ENCODE measurements at regions not wholly inside any gene's neighbourhood (a gene's known extent, or its start where the extent isn't known, plus 50 kb on each side); places are given as distances from the start of the nearest gene placed in this dataset.
"Not testable (repeated sequence)": the region's sequence is repeated elsewhere in the genome, so short reads cannot be mapped to it uniquely, and the experiment has no call there.

GRCh38 chr5:57889558-57889957 lies 406.9 kb upstream of the ACTBL2 start:
- no peaks in the 10 kb centered on the region for H3K9me3 ChIP-seq (ENCODE audit: low read length)
- no peak overlapping the region for H3K4me3 ChIP-seq (ENCODE audit: low read length)
- H3K4me1 Mint-ChIP-seq = no peaks in the 10 kb centered on the region
- no peaks in the 10 kb centered on the region for H3K27me3 ChIP-seq (ENCODE audit: insufficient read depth, low read length, poor library complexity, severe bottlenecking)
- H3K27ac ChIP-seq (ENCODE audit: low read depth, low read length) = no peak overlapping the region
- ChIA-PET POLR2A (no interaction called here), CTCF (no interaction called here)
- H3K27me3 Mint-ChIP-seq = no peaks in the 10 kb centered on the region
- no peak overlapping the region for H3K4me3 Mint-ChIP-seq
- no peak overlapping the region for H3K27ac Mint-ChIP-seq
- no peaks in the 10 kb centered on the region for H3K36me3 ChIP-seq (ENCODE audit: insufficient read depth, low read length)
- no peak for DNase-seq
- peaks cover 0 to 5% (median 0%) of the 10 kb centered on the region in 5 donors for H3K9me3 Mint-ChIP-seq
- H3K4me1 ChIP-seq (ENCODE audit: insufficient read depth, low read length) = no peaks in the 10 kb centered on the region
- no peaks in the 10 kb centered on the region for H3K36me3 Mint-ChIP-seq

GRCh38 chr5:57887851-57888621 lies 405.4 kb upstream of the ACTBL2 start:
- H3K4me1 ChIP-seq (ENCODE audit: insufficient read depth, low read length) = no peaks in the 10 kb centered on the region
- H3K27me3 Mint-ChIP-seq = no peaks in the 10 kb centered on the region
- no peak overlapping the region for H3K4me3 ChIP-seq (ENCODE audit: low read length)
- no peak overlapping the region for H3K4me3 Mint-ChIP-seq
- no peak for DNase-seq
- no peaks in the 10 kb centered on the region for H3K9me3 ChIP-seq (ENCODE audit: low read length)
- H3K27ac ChIP-seq (ENCODE audit: low read depth, low read length) = no peak overlapping the region
- no peaks in the 10 kb centered on the region for H3K36me3 Mint-ChIP-seq
- no peak overlapping the region for H3K27ac Mint-ChIP-seq
- CTCF ChIA-PET = no interaction called here
- H3K36me3 ChIP-seq (ENCODE audit: insufficient read depth, low read length) = no peaks in the 10 kb centered on the region
- H3K4me1 Mint-ChIP-seq = no peaks in the 10 kb centered on the region
- H3K9me3 Mint-ChIP-seq = peaks cover 0 to 2% (median 0%) of the 10 kb centered on the region in 5 donors
- H3K27me3 ChIP-seq (ENCODE audit: insufficient read depth, low read length, poor library complexity, severe bottlenecking) = no peaks in the 10 kb centered on the region
- POLR2A ChIA-PET = no interaction called here

- Histone ChIP-seq H3K4me3 (ENCODE audit: low read length) (no peak overlapping the region), H3K9me3 (ENCODE audit: low read length) (no peaks in the 10 kb centered on the region), H3K36me3 (ENCODE audit: insufficient read depth, low read length) (no peaks in the 10 kb centered on the region), H3K27ac (ENCODE audit: low read depth, low read length) (no peak overlapping the region), H3K27me3 (ENCODE audit: insufficient read depth, low read length, poor library complexity, severe bottlenecking) (no peaks in the 10 kb centered on the region), H3K4me1 (ENCODE audit: insufficient read depth, low read length) (no peaks in the 10 kb centered on the region)
- ChIA-PET POLR2A (no interaction called here), CTCF (no interaction called here)
- Mint-ChIP-seq H3K27me3 (peaks cover 0 to 2% of the 10 kb centered on the region in 2 donors), H3K9me3 (peaks cover 0 to 2% (median 0%) of the 10 kb centered on the region in 5 donors), H3K4me1 (no peaks in the 10 kb centered on the region), H3K4me3 (no peak overlapping the region), H3K27ac (no peak overlapping the region), H3K36me3 (no peaks in the 10 kb centered on the region)
- no peak for DNase-seq
These were observed 401.9 kb upstream of the ACTBL2 start for GRCh38 chr5:57884346-57885102.

GRCh38 chr5:57880216-57880615 lies 397.6 kb upstream of the ACTBL2 start:
- Mint-ChIP-seq H3K36me3 (no peaks in the 10 kb centered on the region), H3K4me3 (no peak overlapping the region), H3K27me3 (peaks cover 0 to 2% of the 10 kb centered on the region in 2 donors), H3K4me1 (no peaks in the 10 kb centered on the region), H3K9me3 (peaks cover 0 to 14% (median 1%) of the 10 kb centered on the region in 5 donors), H3K27ac (no peak overlapping the region)
- Histone ChIP-seq H3K36me3 (ENCODE audit: insufficient read depth, low read length) (no peaks in the 10 kb centered on the region), H3K27ac (ENCODE audit: low read depth, low read length) (no peak overlapping the region), H3K27me3 (ENCODE audit: insufficient read depth, low read length, poor library complexity, severe bottlenecking) (no peaks in the 10 kb centered on the region), H3K4me1 (ENCODE audit: insufficient read depth, low read length) (no peaks in the 10 kb centered on the region), H3K4me3 (ENCODE audit: low read length) (no peak overlapping the region), H3K9me3 (ENCODE audit: low read length) (no peaks in the 10 kb centered on the region)
- POLR2A ChIA-PET = no interaction called here
- CTCF ChIA-PET = no interaction called here
- DNase-seq = no peak

- Mint-ChIP-seq H3K4me1 (no peaks in the 10 kb centered on the region), H3K27me3 (peaks cover 0 to 2% of the 10 kb centered on the region in 2 donors), H3K9me3 (peaks cover 0 to 14% (median 0%) of the 10 kb centered on the region in 5 donors), H3K4me3 (no peak overlapping the region), H3K36me3 (no peaks in the 10 kb centered on the region), H3K27ac (no peak overlapping the region)
- Histone ChIP-seq H3K4me1 (ENCODE audit: insufficient read depth, low read length) (no peaks in the 10 kb centered on the region), H3K36me3 (ENCODE audit: insufficient read depth, low read length) (no peaks in the 10 kb centered on the region), H3K9me3 (ENCODE audit: low read length) (no peaks in the 10 kb centered on the region), H3K4me3 (ENCODE audit: low read length) (no peak overlapping the region), H3K27ac (ENCODE audit: low read depth, low read length) (no peak overlapping the region), H3K27me3 (ENCODE audit: insufficient read depth, low read length, poor library complexity, severe bottlenecking) (no peaks in the 10 kb centered on the region)
- CTCF ChIA-PET = no interaction called here
- DNase-seq = no peak
- POLR2A ChIA-PET = no interaction called here
These were observed 395.7 kb upstream of the ACTBL2 start for GRCh38 chr5:57878301-57878722.

GRCh38 chr5:57871496-57871895 lies 388.9 kb upstream of the ACTBL2 start:
- CTCF ChIA-PET = no interaction called here

GRCh38 chr5:57870267-57870666 lies 387.7 kb upstream of the ACTBL2 start:
- H3K4me3 Mint-ChIP-seq; H3K4me1 ChIP-seq (ENCODE audit: insufficient read depth, low read length): not testable (repeated sequence)

More at GRCh38 chr5:57871496-57871895, 388.9 kb upstream of the ACTBL2 start:
- H3K27me3 ChIP-seq (ENCODE audit: insufficient read depth, low read length, poor library complexity, severe bottlenecking) = no peaks in the 10 kb centered on the region
- H3K36me3 ChIP-seq (ENCODE audit: insufficient read depth, low read length) = no peaks in the 10 kb centered on the region
- DNase-seq = no peak
- H3K9me3 Mint-ChIP-seq = peaks cover 0 to 6% (median 3%) of the 10 kb centered on the region in 5 donors
- H3K36me3 Mint-ChIP-seq = peaks cover 0 to 5% (median 0%) of the 10 kb centered on the region in 3 donors
- H3K27me3 Mint-ChIP-seq = no peaks in the 10 kb centered on the region
- no peak overlapping the region for H3K27ac ChIP-seq (ENCODE audit: low read depth, low read length)
- H3K9me3 ChIP-seq (ENCODE audit: low read length) = no peaks in the 10 kb centered on the region
- H3K4me1 Mint-ChIP-seq = no peaks in the 10 kb centered on the region
- H3K27ac Mint-ChIP-seq = no peak overlapping the region
- H3K4me3 Mint-ChIP-seq = no peak overlapping the region
- POLR2A ChIA-PET = no interaction called here
- no peaks in the 10 kb centered on the region for H3K4me1 ChIP-seq (ENCODE audit: insufficient read depth, low read length)
- H3K4me3 ChIP-seq (ENCODE audit: low read length) = no peak overlapping the region

GRCh38 chr5:57863661-57864060 lies 381.1 kb upstream of the ACTBL2 start:
- Histone ChIP-seq H3K4me1 (ENCODE audit: insufficient read depth, low read length) (no peaks in the 10 kb centered on the region), H3K27ac (ENCODE audit: low read depth, low read length) (no peak overlapping the region), H3K9me3 (ENCODE audit: low read length) (no peaks in the 10 kb centered on the region), H3K4me3 (ENCODE audit: low read length) (no peak overlapping the region), H3K36me3 (ENCODE audit: insufficient read depth, low read length) (no peaks in the 10 kb centered on the region), H3K27me3 (ENCODE audit: insufficient read depth, low read length, poor library complexity, severe bottlenecking) (no peaks in the 10 kb centered on the region)
- Mint-ChIP-seq H3K9me3 (peaks cover 0 to 7% (median 0%) of the 10 kb centered on the region in 5 donors), H3K36me3 (no peaks in the 10 kb centered on the region), H3K27me3 (no peaks in the 10 kb centered on the region), H3K27ac (no peak overlapping the region), H3K4me3 (no peak overlapping the region), H3K4me1 (no peaks in the 10 kb centered on the region)
- ChIA-PET POLR2A (no interaction called here), CTCF (no interaction called here)
- no peak for DNase-seq

More at GRCh38 chr5:57870267-57870666, 387.7 kb upstream of the ACTBL2 start:
- DNase-seq; H3K36me3 Mint-ChIP-seq; H3K4me3 ChIP-seq (ENCODE audit: low read length); H3K9me3 ChIP-seq (ENCODE audit: low read length); H3K9me3 Mint-ChIP-seq; H3K27ac ChIP-seq (ENCODE audit: low read depth, low read length); H3K27me3 ChIP-seq (ENCODE audit: insufficient read depth, low read length, poor library complexity, severe bottlenecking); H3K36me3 ChIP-seq (ENCODE audit: insufficient read depth, low read length); H3K27ac Mint-ChIP-seq; H3K27me3 Mint-ChIP-seq; CTCF ChIA-PET; POLR2A ChIA-PET; H3K4me1 Mint-ChIP-seq: not testable (repeated sequence)

Data from CD8-positive, alpha-beta memory T cell (primary cell).